Hepatocyte (in vitro differentiated cells): ENCODE measurements at regions not wholly inside any gene's neighbourhood (a gene's known extent, or its start where the extent isn't known, plus 50 kb on each side); places are given as distances from the start of the nearest gene placed in this dataset.
"Not testable (repeated sequence)": the region's sequence is repeated elsewhere in the genome, so short reads cannot be mapped to it uniquely, and the experiment has no call there.

Experiments
- DNase-seq: peaks from one replicate; pipeline ENCODE4 v3.0.0-alpha.2; 2016; ENCODE audit warnings: low spot score
- H2AFZ ChIP-seq: fragments of 200-600 bp; sonication (generic); 2 replicates; pipeline ENCODE4 v1.6.0; 2016; ENCODE audit warnings: antibody characterized with exemption, mild to moderate bottlenecking
- H3K27ac ChIP-seq: fragments of 200-600 bp; sonication (generic); 2 replicates; pipeline ENCODE4 v1.5.1; 2016; ENCODE audit warnings: mild to moderate bottlenecking
- H3K27me3 ChIP-seq: fragments of 200-600 bp; sonication (generic); 2 replicates; pipeline ENCODE4 v1.6.1; 2016
- H3K36me3 ChIP-seq: fragments of 200-600 bp; sonication (generic); replicated peaks from 2 replicates; pipeline ENCODE4 v1.5.1; 2016; ENCODE audit warnings: low read depth; ENCODE audit not compliant: insufficient read depth
- H3K4me1 ChIP-seq: fragments of 200-600 bp; sonication (generic); 2 replicates; pipeline ENCODE4 v1.5.1; 2016; ENCODE audit warnings: mild to moderate bottlenecking, moderate library complexity; ENCODE audit not compliant: insufficient read depth
- H3K4me2 ChIP-seq: fragments of 200-600 bp; sonication (generic); 2 replicates; pipeline ENCODE4 v1.6.0; 2016
- H3K4me3 ChIP-seq: fragments of 200-600 bp; sonication (generic); 2 replicates; pipeline ENCODE4 v1.5.1; 2016; ENCODE audit warnings: mild to moderate bottlenecking
- H3K79me2 ChIP-seq: fragments of 200-600 bp; sonication (generic); 2 replicates; pipeline ENCODE4 v1.6.0; 2017; ENCODE audit warnings: mild to moderate bottlenecking
- H3K9me2 ChIP-seq: fragments of 200-600 bp; sonication (generic); replicated peaks from 2 replicates; pipeline ENCODE4 v1.6.0; 2017; ENCODE audit warnings: mild to moderate bottlenecking; ENCODE audit not compliant: insufficient read depth
- H3K9me3 ChIP-seq: fragments of 200-600 bp; sonication (generic); 2 replicates; pipeline ENCODE4 v1.5.1; 2016; ENCODE audit warnings: low read depth, mild to moderate bottlenecking
- H4K20me1 ChIP-seq: fragments of 200-600 bp; sonication (generic); 2 replicates; pipeline ENCODE4 v1.6.0; 2016; ENCODE audit warnings: mild to moderate bottlenecking; ENCODE audit not compliant: insufficient read depth, poor library complexity, severe bottlenecking
- EZH2 ChIP-seq: fragments of 200-600 bp; sonication (generic); IDR thresholded peaks from 2 replicates; pipeline ENCODE4 v1.6.1; 2016; ENCODE audit warnings: antibody characterized with exemption, mild to moderate bottlenecking, borderline replicate concordance
- EZH2phosphoT487 ChIP-seq: fragments of 200-600 bp; sonication (generic); IDR thresholded peaks from one replicate; pipeline ENCODE4 v1.6.1; 2018; ENCODE audit warnings: antibody characterized with exemption, mild to moderate bottlenecking, low read depth, moderate library complexity; ENCODE audit not compliant: unreplicated experiment, severe bottlenecking
- WGBS: methylation state at CpG from one replicate; pipeline ENCODE4 v1.1.6; 2016; ENCODE audit warnings: low lambda C conversion rate; ENCODE audit errors: missing lambda C conversion rate; 5-methylcytosine and 5-hydroxymethylcytosine counted together
- TF ChIP-seq, protein P1 (sequence below): fragments of 200-600 bp; sonication (generic); IDR thresholded peaks from 2 replicates; pipeline ENCODE4 v1.5.1; 2016; ENCODE audit warnings: antibody characterized with exemption, mild to moderate bottlenecking; ENCODE audit not compliant: poor library complexity

DNA sequence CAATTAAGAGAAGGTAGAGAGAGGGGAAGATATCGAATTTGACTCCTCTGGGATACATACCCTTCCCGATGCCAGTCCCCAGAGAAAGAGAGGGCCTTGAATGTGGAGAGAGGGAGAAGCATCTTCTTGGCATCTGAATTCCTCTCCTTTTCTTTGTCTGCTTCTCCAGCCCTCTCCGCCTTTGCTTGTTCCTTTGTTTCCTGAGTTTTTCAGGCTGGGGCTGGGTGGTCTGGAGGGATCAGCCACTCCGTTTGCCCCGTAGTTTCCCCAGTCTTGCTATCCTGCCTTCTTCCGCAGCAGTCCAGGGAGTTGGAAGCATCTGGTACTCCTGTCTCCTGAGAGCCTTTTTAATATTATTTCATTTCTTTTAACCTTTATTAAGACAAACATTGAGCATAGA, 107.1 kb upstream of the CADM1 start:
- TF ChIP-seq EZH2phosphoT487 = no peak
- no peak for TF ChIP-seq EZH2
- TF ChIP-seq, protein P1, sequence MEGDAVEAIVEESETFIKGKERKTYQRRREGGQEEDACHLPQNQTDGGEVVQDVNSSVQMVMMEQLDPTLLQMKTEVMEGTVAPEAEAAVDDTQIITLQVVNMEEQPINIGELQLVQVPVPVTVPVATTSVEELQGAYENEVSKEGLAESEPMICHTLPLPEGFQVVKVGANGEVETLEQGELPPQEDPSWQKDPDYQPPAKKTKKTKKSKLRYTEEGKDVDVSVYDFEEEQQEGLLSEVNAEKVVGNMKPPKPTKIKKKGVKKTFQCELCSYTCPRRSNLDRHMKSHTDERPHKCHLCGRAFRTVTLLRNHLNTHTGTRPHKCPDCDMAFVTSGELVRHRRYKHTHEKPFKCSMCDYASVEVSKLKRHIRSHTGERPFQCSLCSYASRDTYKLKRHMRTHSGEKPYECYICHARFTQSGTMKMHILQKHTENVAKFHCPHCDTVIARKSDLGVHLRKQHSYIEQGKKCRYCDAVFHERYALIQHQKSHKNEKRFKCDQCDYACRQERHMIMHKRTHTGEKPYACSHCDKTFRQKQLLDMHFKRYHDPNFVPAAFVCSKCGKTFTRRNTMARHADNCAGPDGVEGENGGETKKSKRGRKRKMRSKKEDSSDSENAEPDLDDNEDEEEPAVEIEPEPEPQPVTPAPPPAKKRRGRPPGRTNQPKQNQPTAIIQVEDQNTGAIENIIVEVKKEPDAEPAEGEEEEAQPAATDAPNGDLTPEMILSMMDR = no peak

DNA sequence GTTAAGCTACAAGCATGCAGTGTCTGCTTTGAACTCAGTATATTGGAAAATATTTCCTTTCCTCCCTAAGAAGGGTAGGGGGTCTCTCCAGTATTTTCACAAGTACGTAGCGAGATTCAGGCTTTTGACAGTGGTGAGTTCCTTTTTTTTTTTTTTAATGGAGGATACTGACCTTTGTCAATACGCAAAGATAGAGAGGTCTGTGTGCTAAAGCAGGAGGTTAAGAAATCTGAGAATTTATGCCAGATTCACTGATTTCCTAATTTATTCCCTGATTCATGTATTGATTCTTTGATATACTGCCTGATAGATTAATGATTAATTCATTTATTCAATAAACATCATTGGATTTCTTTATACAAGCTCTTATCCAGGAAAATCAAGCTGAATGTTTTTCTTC, 106.7 kb upstream of the CADM1 start:
- no peaks in the 10 kb centered on the region for H3K27me3 ChIP-seq
- WGBS = 82% methylated on average over 3 of the region's 3 CpGs
- DNase-seq = no peak

More for the DNA sequence above, 107.1 kb upstream of the CADM1 start:
- Histone ChIP-seq H3K4me3 (no peak overlapping the region), H4K20me1 (no peaks in the 10 kb centered on the region), H3K9me3 (no peaks in the 10 kb centered on the region), H3K4me1 (no peaks in the 10 kb centered on the region), H3K9me2 (no peaks in the 10 kb centered on the region), H3K79me2 (no peaks in the 10 kb centered on the region), H3K4me2 (no peak overlapping the region), H2AFZ (no peak overlapping the region), H3K36me3 (no peaks in the 10 kb centered on the region), H3K27ac (no peak overlapping the region), H3K27me3 (no peaks in the 10 kb centered on the region)
- DNase-seq = no peak
- WGBS = 81% methylated on average over 6 of the region's 6 CpGs

DNA sequence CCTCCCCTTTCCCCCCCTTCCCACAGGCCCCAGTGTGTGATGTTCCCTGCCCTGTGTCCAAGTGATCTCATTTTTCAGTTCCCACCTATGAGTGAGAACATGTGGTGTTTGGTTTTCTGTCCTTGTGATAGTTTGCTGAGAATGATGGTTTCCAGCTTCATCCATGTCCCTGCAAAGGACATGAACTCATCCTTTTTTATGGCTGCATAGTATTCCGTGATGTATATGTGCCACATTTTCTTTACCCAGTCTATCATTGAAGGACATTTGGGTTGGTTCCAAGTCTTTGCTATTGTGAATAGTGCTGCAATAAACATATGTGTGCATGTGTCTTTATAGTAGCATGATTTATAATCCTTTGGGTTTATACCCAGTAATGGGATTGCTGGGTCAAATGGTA, 106.0 kb upstream of the CADM1 start:
- not testable (repeated sequence) for H3K79me2 ChIP-seq, H3K9me2 ChIP-seq, DNase-seq, H3K4me3 ChIP-seq, H2AFZ ChIP-seq, H3K27me3 ChIP-seq, H3K36me3 ChIP-seq, H4K20me1 ChIP-seq, H3K4me2 ChIP-seq, H3K4me1 ChIP-seq, H3K9me3 ChIP-seq, H3K27ac ChIP-seq
- 100% methylated on average over 1 of the region's 1 CpG for WGBS

More for the DNA sequence above, 106.7 kb upstream of the CADM1 start:
- H3K27ac ChIP-seq = no peak overlapping the region
- TF ChIP-seq EZH2phosphoT487 = no peak
- TF ChIP-seq, protein P1 = no peak
- no peak for TF ChIP-seq EZH2
- no peaks in the 10 kb centered on the region for H3K9me3 ChIP-seq
- no peaks in the 10 kb centered on the region for H4K20me1 ChIP-seq
- no peaks in the 10 kb centered on the region for H3K79me2 ChIP-seq
- no peak overlapping the region for H3K4me2 ChIP-seq
- no peaks in the 10 kb centered on the region for H3K9me2 ChIP-seq
- no peak overlapping the region for H3K4me3 ChIP-seq
- H3K4me1 ChIP-seq = no peaks in the 10 kb centered on the region
- no peaks in the 10 kb centered on the region for H3K36me3 ChIP-seq
- no peak overlapping the region for H2AFZ ChIP-seq

DNA sequence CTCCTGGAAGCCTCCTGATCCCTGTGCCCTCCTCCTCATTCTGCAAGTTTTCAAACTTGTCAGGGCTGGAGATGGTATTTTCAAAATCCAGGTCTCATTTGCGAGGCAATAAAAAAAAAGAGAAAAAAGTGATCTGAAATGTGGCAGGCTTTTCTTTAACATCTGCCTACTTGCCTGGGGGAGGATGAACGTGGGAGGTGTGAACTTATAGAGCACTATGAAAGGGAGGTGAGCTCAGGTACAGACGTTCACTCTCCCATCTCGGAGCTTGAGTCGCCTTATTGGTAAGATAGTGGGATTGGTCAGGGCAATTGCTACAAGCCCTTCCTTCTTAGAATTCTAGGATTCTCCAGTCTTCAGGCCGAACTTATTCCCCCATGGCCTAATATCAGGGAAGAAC, 104.8 kb upstream of the CADM1 start:
- WGBS = 82% methylated on average over 6 of the region's 6 CpGs
- Histone ChIP-seq H2AFZ (no peak overlapping the region), H4K20me1 (no peaks in the 10 kb centered on the region), H3K79me2 (no peaks in the 10 kb centered on the region), H3K4me2 (no peak overlapping the region), H3K27ac (no peak overlapping the region), H3K4me3 (no peak overlapping the region), H3K4me1 (no peaks in the 10 kb centered on the region), H3K36me3 (no peaks in the 10 kb centered on the region), H3K9me2 (no peaks in the 10 kb centered on the region), H3K27me3 (no peaks in the 10 kb centered on the region), H3K9me3 (no peaks in the 10 kb centered on the region)
- DNase-seq = no peak
- TF ChIP-seq EZH2 (no peak), EZH2phosphoT487 (no peak)
- TF ChIP-seq, protein P1 = no peak
